ENCODE measurements at regions not wholly inside any gene's neighbourhood (a gene's known extent, or its start where the extent isn't known, plus 50 kb on each side); places are given as distances from the start of the nearest gene placed in this dataset.

DNA sequence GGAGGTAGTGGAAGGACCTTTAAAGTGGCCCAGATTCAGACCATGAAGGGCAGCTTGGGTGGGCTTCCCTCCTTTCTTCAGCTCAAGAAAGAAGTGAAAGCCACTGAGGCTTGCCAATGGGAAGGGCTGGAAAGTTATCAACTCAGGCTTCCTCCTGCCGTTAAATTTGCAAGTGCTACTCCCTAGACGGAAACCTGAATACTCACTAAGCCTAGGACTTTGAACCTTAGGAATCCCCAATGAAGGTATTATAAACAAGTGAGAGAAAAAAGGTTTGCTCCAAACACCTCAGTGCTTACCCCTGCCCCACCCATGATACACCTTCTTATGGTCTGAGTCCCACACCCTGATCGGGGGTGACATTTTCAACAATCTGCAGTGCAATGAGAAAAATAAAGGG is 396.4 kb downstream of the SHQ1 start:
- no peaks in the 10 kb centered on the region for H3K36me3 ChIP-seq (ENCODE audit: insufficient read depth, low read length)
- no peaks in the 10 kb centered on the region for H4K20me1 ChIP-seq (ENCODE audit: insufficient read depth, low read depth, low read length)
- H3K79me2 ChIP-seq (ENCODE audit: low read length), result no peaks in the 10 kb centered on the region
- no peak overlapping the region for H3K4me2 ChIP-seq (ENCODE audit: low read depth, low read length, poor library complexity, severe bottlenecking)
- no peak overlapping the region for H3K9ac ChIP-seq (ENCODE audit: low read length)
- no peak overlapping the region for H3K4me3 ChIP-seq (ENCODE audit: low read length)
- H3K9me3 ChIP-seq (ENCODE audit: low read length), result no peaks in the 10 kb centered on the region
- H3K9me2 ChIP-seq (replicated peaks; ENCODE audit: insufficient read depth, low read length), result no peaks in the 10 kb centered on the region
- no peaks in the 10 kb centered on the region for H3K27me3 ChIP-seq (ENCODE audit: low read length)
- H3K27ac ChIP-seq (ENCODE audit: low read length), result no peak overlapping the region
- DNase-seq, result no peak
- H2AFZ ChIP-seq (ENCODE audit: low read length), result no peak overlapping the region
- H3K4me1 ChIP-seq (ENCODE audit: low read length), result peaks cover 6% of the 10 kb centered on the region

DNA sequence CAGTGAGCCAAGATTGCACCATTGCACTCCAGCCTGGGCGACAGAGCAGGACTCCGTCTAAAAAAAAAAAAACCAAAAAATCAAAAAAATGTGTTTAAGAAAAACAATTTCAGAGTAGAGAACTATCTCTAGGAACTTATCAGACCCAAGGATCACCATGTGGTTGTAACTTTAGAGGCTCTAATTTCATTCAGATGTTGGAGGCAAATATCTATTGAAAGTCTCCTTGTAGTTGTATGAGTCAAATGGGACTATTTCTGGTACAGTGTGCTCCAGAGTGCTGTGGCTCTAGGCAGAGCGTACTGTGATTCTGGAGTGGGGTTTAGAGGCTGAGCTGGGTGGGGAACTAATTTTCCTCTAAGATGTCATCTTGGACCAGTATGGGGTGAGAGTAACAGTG is 398.7 kb downstream of the SHQ1 start:
- Histone ChIP-seq H3K9me3 (ENCODE audit: low read length) (no peaks in the 10 kb centered on the region), H3K4me2 (ENCODE audit: low read depth, low read length, poor library complexity, severe bottlenecking) (no peak overlapping the region), H3K79me2 (ENCODE audit: low read length) (no peaks in the 10 kb centered on the region), H2AFZ (ENCODE audit: low read length) (no peak overlapping the region), H4K20me1 (ENCODE audit: insufficient read depth, low read depth, low read length) (peaks cover 17% of the 10 kb centered on the region; the same call in 1 of the 2 replicates), H3K4me3 (ENCODE audit: low read length) (no peak overlapping the region), H3K36me3 (ENCODE audit: insufficient read depth, low read length) (no peaks in the 10 kb centered on the region), H3K27ac (ENCODE audit: low read length) (no peak overlapping the region), H3K9me2 (replicated peaks; ENCODE audit: insufficient read depth, low read length) (no peaks in the 10 kb centered on the region), H3K4me1 (ENCODE audit: low read length) (peaks cover 27% of the 10 kb centered on the region), H3K27me3 (ENCODE audit: low read length) (no peaks in the 10 kb centered on the region), H3K9ac (ENCODE audit: low read length) (no peak overlapping the region)
- no peak for DNase-seq

DNA sequence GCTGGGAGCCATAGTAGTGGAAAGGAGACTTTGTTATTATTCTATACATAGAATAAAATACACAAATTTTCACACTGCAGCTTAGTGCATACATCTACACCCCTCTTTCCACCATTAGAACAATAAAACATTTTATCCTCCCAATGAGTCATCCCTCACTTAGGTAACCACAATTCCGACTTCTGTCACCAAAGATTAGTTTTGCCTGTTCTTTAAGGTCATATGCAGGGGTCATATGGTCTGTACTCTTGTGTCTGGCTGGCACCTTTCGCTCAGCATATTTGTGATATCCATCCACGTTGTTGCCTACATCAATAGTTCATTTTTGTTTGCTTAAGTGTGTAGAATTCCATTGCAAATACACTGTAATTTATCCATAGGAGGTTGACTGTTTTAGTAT is 399.4 kb downstream of the SHQ1 start:
- Histone ChIP-seq H4K20me1 (ENCODE audit: insufficient read depth, low read depth, low read length) (peaks cover 24% of the 10 kb centered on the region), H3K9me3 (ENCODE audit: low read length) (no peaks in the 10 kb centered on the region), H3K79me2 (ENCODE audit: low read length) (0 out of 2 replicates have a peak, but pooled peaks cover 3% of the 10 kb centered on the region), H3K27me3 (ENCODE audit: low read length) (no peaks in the 10 kb centered on the region), H3K4me3 (ENCODE audit: low read length) (no peak overlapping the region), H3K4me2 (ENCODE audit: low read depth, low read length, poor library complexity, severe bottlenecking) (no peak overlapping the region), H3K27ac (ENCODE audit: low read length) (no peak overlapping the region), H3K36me3 (ENCODE audit: insufficient read depth, low read length) (no peaks in the 10 kb centered on the region), H3K9me2 (replicated peaks; ENCODE audit: insufficient read depth, low read length) (no peaks in the 10 kb centered on the region), H2AFZ (ENCODE audit: low read length) (no peak overlapping the region), H3K9ac (ENCODE audit: low read length) (no peak overlapping the region), H3K4me1 (ENCODE audit: low read length) (peaks cover 31% of the 10 kb centered on the region)
- no peak for DNase-seq

DNA sequence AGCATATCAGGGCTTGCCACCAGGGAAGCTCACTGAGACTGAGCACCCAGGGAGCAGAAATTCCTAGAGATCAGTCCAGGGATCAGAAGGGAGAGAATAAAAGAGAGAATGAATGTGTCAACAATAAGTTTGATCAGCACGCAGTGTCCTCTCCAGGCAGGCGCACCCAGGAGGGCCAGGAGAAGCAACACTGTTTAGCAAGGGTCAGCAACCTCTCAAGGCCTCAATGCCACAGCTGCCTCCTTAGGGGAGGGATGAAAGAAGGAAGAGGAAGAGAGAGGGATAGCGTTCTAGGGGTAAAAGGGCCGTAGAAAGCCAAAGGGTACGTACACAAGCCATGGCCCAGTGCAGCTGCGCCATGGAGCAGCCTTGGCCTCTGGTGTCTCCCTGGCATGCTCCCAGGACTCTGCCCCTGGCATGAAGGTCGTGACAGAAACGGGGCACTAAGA is 399.8 kb downstream of the SHQ1 start:
- H3K27me3 ChIP-seq (ENCODE audit: low read length), result no peaks in the 10 kb centered on the region
- no peak overlapping the region for H3K4me2 ChIP-seq (ENCODE audit: low read depth, low read length, poor library complexity, severe bottlenecking)
- peaks cover 31% of the 10 kb centered on the region for H3K4me1 ChIP-seq (ENCODE audit: low read length)
- DNase-seq, result no peak
- H4K20me1 ChIP-seq (ENCODE audit: insufficient read depth, low read depth, low read length), result peaks cover 28% of the 10 kb centered on the region
- no peaks in the 10 kb centered on the region for H3K9me2 ChIP-seq (replicated peaks; ENCODE audit: insufficient read depth, low read length)
- 0 out of 2 replicates have a peak, but pooled peaks cover 3% of the 10 kb centered on the region for H3K79me2 ChIP-seq (ENCODE audit: low read length)
- no peaks in the 10 kb centered on the region for H3K9me3 ChIP-seq (ENCODE audit: low read length)
- no peak overlapping the region for H3K4me3 ChIP-seq (ENCODE audit: low read length)
- no peak overlapping the region for H2AFZ ChIP-seq (ENCODE audit: low read length)
- no peaks in the 10 kb centered on the region for H3K36me3 ChIP-seq (ENCODE audit: insufficient read depth, low read length)
- no peak overlapping the region for H3K27ac ChIP-seq (ENCODE audit: low read length)
- no peak overlapping the region for H3K9ac ChIP-seq (ENCODE audit: low read length)

DNA sequence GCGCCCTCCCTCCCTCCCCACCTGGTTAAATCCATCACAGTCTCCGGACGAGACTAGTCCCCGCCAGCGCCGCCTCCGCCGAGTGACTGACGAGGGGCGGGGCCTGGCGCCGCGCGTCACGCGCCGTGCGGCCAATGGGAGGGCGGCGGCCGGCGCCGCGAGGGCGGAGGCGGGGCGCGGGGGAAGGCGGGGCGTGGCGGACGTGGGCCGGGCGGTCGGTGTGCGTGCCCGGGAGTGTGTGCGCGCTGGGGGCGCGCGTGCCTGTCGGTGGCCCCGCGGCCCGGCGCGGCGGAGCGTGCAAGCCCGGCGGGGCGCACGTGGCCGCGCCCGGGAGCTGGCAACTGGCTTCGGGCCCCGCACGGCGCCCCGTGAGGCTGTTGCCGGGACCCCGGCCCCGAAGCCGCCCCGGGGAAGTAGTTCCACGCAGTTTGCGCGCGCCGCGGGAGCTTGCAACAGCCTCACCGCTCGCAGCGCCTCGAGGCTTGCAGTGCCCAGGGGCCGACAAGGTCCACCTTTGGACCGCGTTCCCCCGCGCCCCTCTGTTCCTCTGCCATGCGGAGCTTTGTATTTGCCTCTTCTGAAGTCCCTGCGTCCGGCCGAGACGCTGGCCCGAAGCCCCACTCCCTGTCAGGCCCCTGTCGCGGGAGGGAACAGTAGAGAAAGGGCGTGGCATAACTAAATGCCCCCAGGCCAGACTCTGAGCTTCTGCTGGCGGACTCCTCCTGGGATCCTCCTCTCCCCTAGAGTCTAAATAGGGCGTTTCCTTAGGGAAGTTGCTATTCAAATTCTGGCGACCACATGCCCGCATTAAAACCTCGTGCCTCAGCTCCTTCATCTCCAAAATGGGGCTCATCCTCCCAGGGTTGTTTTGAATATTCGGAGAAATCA is 400.9 kb downstream of the SHQ1 start:
- Histone ChIP-seq H4K20me1 (ENCODE audit: insufficient read depth, low read depth, low read length) (peaks cover 39% of the 10 kb centered on the region), H3K9me3 (ENCODE audit: low read length) (no peaks in the 10 kb centered on the region), H3K9ac (ENCODE audit: low read length) (peak overlapping the region; percentile 70), H3K79me2 (ENCODE audit: low read length) (0 out of 2 replicates have a peak, but pooled peaks cover 3% of the 10 kb centered on the region), H3K27me3 (ENCODE audit: low read length) (no peaks in the 10 kb centered on the region), H3K27ac (ENCODE audit: low read length) (no peak overlapping the region), H2AFZ (ENCODE audit: low read length) (peak overlapping the region; percentile 97), H3K4me2 (ENCODE audit: low read depth, low read length, poor library complexity, severe bottlenecking) (peak overlapping the region; percentile 84), H3K36me3 (ENCODE audit: insufficient read depth, low read length) (no peaks in the 10 kb centered on the region), H3K9me2 (replicated peaks; ENCODE audit: insufficient read depth, low read length) (no peaks in the 10 kb centered on the region), H3K4me1 (ENCODE audit: low read length) (peaks cover 31% of the 10 kb centered on the region), H3K4me3 (ENCODE audit: low read length) (peak overlapping the region; percentile 80; the same call in 1 of the 2 replicates)
- DNase-seq, result peak; percentile 96

DNA sequence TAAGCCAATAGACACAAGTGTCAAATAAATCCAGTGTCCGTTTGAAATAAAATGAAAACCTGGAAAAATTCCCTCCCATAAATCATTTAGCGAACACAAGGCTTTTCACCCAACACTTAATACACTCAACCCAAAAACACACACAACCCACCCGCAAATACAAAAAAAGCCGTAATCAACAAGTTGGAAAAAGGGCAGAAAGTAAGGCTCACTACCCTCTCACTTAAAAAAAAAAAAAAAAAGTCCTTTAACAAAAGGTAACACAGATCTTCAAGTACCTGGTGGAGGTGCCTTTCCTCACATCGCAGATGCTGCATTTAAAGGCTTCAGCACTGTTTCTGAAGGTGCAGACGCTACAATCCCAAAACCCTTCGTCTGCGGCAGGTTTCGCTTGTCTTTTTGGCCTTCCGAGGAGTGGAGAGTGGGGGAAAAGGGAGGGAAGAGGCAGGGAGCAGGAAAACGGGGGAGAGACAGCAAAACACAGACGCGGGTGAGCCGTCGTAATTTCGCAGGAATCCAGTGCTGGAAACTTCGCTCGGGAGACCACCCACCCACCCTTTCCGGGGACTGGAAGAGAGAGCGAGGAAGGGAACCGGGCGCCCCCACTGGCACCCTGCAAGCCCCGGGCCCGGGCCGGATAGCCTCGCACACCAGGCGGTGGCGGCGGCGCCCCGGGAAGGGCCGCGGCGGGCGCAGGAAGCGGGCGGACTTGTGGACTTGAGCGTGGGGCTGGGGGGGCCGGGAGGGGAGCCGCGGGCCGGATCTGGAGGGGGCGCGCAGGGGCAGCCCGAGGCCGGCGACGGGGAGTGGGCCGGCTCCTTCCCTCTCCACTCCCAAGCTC is 401.8 kb downstream of the SHQ1 start, which contains the start of gene RYBP:
Gene RYBP, minus strand, starts transcription at position 404 of the 841 bp plus-strand sequence.
- Histone ChIP-seq H3K4me2 (ENCODE audit: low read depth, low read length, poor library complexity, severe bottlenecking) (peak within 1 kb of the TSS; percentile 84), H3K36me3 (ENCODE audit: insufficient read depth, low read length) (no peaks in the 10 kb centered on the region), H3K4me1 (ENCODE audit: low read length) (peaks cover 31% of the 10 kb centered on the region), H3K27me3 (ENCODE audit: low read length) (no peaks in the 10 kb centered on the region), H4K20me1 (ENCODE audit: insufficient read depth, low read depth, low read length) (peaks cover 47% of the 10 kb centered on the region), H3K79me2 (ENCODE audit: low read length) (0 out of 2 replicates have a peak, but pooled peaks cover 3% of the 10 kb centered on the region), H2AFZ (ENCODE audit: low read length) (peak within 1 kb of the TSS; percentile 97), H3K9ac (ENCODE audit: low read length) (peak within 1 kb of the TSS; percentile 70), H3K9me2 (replicated peaks; ENCODE audit: insufficient read depth, low read length) (no peaks in the 10 kb centered on the region), H3K9me3 (ENCODE audit: low read length) (no peaks in the 10 kb centered on the region), H3K27ac (ENCODE audit: low read length) (no peak within 1 kb of the TSS), H3K4me3 (ENCODE audit: low read length) (peak within 1 kb of the TSS; percentile 80)
- peak; percentile 53 for DNase-seq

DNA sequence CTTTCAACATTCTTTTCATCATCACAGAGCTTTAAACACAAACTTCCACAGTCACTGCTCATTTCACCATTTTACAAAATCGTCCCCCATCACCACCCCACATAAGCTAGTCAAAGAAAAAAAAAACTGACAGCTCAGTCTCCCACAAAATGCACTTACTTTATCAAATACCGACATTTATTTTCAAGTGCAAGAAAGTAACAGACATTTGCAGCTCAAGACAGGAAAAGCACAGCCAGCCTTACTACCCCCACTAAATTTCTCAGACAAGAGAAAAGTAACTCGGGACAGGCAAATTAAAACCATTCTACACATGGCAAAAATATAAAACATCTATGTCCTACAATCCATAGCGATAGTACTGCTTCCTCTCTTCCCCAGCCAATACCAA is 402.4 kb downstream of the SHQ1 start:
- H3K27ac ChIP-seq (ENCODE audit: low read length), result no peak overlapping the region
- peaks cover 53% of the 10 kb centered on the region for H4K20me1 ChIP-seq (ENCODE audit: insufficient read depth, low read depth, low read length)
- H3K36me3 ChIP-seq (ENCODE audit: insufficient read depth, low read length), result no peaks in the 10 kb centered on the region
- no peaks in the 10 kb centered on the region for H3K9me2 ChIP-seq (replicated peaks; ENCODE audit: insufficient read depth, low read length)
- no peaks in the 10 kb centered on the region for H3K27me3 ChIP-seq (ENCODE audit: low read length)
- peak overlapping the region; percentile 70 for H3K9ac ChIP-seq (ENCODE audit: low read length)
- peak overlapping the region; percentile 80 for H3K4me3 ChIP-seq (ENCODE audit: low read length)
- H2AFZ ChIP-seq (ENCODE audit: low read length), result no peak overlapping the region
- no peaks in the 10 kb centered on the region for H3K9me3 ChIP-seq (ENCODE audit: low read length)
- no peak for DNase-seq
- H3K4me1 ChIP-seq (ENCODE audit: low read length), result peaks cover 32% of the 10 kb centered on the region
- peak overlapping the region; percentile 84 for H3K4me2 ChIP-seq (ENCODE audit: low read depth, low read length, poor library complexity, severe bottlenecking)
- H3K79me2 ChIP-seq (ENCODE audit: low read length), result 0 out of 2 replicates have a peak, but pooled peaks cover 3% of the 10 kb centered on the region
